ENCODE measurements at regions not wholly inside any gene's neighbourhood (a gene's known extent, or its start where the extent isn't known, plus 50 kb on each side); places are given as distances from the start of the nearest gene placed in this dataset.

GRCh38 chrX:97787311-97787710, 903.6 kb downstream of the RPA4 start:
- DNase-seq = no peak

- DNase-seq = no peak
Measured at GRCh38 chrX:97787849-97788248, 904.1 kb downstream of the RPA4 start.

- DNase-seq = no peak
Measured at GRCh38 chrX:97790850-97791249, 907.1 kb downstream of the RPA4 start.

- DNase-seq = no peak
Measured at GRCh38 chrX:97797076-97797475, 913.4 kb downstream of the RPA4 start.

GRCh38 chrX:97806238-97806637, 922.5 kb downstream of the RPA4 start:
- no peak for DNase-seq

- no peak for DNase-seq
Measured at GRCh38 chrX:97806946-97807345, 923.2 kb downstream of the RPA4 start.

- DNase-seq = no peak
Measured at GRCh38 chrX:97820170-97820569, 936.5 kb downstream of the RPA4 start.

GRCh38 chrX:97828471-97828870, 944.8 kb downstream of the RPA4 start:
- no peak for DNase-seq

GRCh38 chrX:97835969-97836368, 952.3 kb downstream of the RPA4 start:
- DNase-seq = no peak

GRCh38 chrX:97841544-97842179, 958.0 kb downstream of the RPA4 start:
- DNase-seq = no peak

GRCh38 chrX:97842468-97843199, 958.9 kb downstream of the RPA4 start:
- DNase-seq = no peak

- DNase-seq = no peak
Measured at GRCh38 chrX:97843200-97843811, 959.6 kb downstream of the RPA4 start.

- DNase-seq = no peak
Measured at GRCh38 chrX:97844161-97844560, 960.5 kb downstream of the RPA4 start.

GRCh38 chrX:97844943-97845342, 961.2 kb downstream of the RPA4 start:
- no peak for DNase-seq

- no peak for DNase-seq
Measured at GRCh38 chrX:97845451-97845850, 961.7 kb downstream of the RPA4 start.

- DNase-seq = no peak
Measured at GRCh38 chrX:97846228-97846627, 962.5 kb downstream of the RPA4 start.

GRCh38 chrX:97846718-97847237, 963.1 kb downstream of the RPA4 start:
- DNase-seq = no peak

GRCh38 chrX:97847885-97848679, 964.4 kb downstream of the RPA4 start:
- DNase-seq = no peak

GRCh38 chrX:97849951-97850350, 966.2 kb downstream of the RPA4 start:
- no peak for DNase-seq

GRCh38 chrX:97850911-97851310, 967.2 kb downstream of the RPA4 start:
- DNase-seq = no peak

- DNase-seq = no peak
Measured at GRCh38 chrX:97854086-97854485, 970.4 kb downstream of the RPA4 start.

GRCh38 chrX:97858592-97858991, 974.9 kb downstream of the RPA4 start:
- DNase-seq = no peak

- DNase-seq = no peak
Measured at GRCh38 chrX:97860226-97860625, 976.5 kb downstream of the RPA4 start.
